HTR-8/SVneo (cell line): ENCODE measurements at regions not wholly inside any gene's neighbourhood (a gene's known extent, or its start where the extent isn't known, plus 50 kb on each side); places are given as distances from the start of the nearest gene placed in this dataset.

ENCODE experiments used
- DNase-seq: peaks from one replicate; pipeline ENCODE4 v3.0.0; 2011; ENCODE audit warnings: low spot score, mixed read lengths; ENCODE audit not compliant: insufficient read length
- FAIRE-seq: peaks from 2 replicates; lab custom pipeline; 2011; peaks lifted over from hg19 to GRCh38; lab: Jason Lieb, UNC

DNA sequence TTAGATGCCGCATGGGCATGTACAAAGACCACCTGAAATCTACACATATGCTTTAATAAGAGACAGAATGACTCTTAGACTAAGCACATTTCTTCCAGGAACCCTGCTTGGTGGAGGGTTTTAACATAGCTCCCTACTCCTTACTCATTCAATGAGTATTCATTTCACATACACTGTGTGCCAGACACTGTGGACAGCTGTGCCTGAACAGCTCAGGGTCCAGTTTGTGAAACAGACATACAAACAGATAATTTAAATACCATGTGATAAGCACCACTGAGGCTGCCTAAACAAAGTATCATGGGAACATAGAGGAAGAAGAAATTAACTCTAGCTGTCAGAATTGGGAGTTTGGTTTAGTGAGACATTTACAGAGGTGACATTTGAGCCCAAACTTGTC is 65.2 kb upstream of the ITPRID1 start:
- no peak for FAIRE-seq
- no peak for DNase-seq

DNA sequence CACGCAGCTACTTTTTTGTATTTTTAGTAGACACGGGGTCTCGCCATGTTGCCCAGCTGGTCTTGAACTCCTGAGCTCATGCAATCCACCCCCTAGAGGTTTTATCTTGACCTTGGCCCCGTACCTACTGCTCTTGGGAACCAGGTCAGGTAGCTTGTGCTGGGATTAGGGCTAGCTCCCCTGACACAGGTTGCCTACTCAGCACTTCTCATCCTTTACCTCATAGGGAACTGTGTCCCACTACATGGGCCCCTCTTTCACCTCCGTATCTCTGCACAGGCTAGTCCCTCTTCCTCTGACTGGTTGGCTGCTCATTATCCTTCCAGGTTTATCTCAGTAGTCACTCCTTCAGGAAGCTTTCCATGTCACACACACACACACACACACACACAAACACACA is 58.0 kb upstream of the ITPRID1 start:
- DNase-seq: no peak
- no peak for FAIRE-seq

DNA sequence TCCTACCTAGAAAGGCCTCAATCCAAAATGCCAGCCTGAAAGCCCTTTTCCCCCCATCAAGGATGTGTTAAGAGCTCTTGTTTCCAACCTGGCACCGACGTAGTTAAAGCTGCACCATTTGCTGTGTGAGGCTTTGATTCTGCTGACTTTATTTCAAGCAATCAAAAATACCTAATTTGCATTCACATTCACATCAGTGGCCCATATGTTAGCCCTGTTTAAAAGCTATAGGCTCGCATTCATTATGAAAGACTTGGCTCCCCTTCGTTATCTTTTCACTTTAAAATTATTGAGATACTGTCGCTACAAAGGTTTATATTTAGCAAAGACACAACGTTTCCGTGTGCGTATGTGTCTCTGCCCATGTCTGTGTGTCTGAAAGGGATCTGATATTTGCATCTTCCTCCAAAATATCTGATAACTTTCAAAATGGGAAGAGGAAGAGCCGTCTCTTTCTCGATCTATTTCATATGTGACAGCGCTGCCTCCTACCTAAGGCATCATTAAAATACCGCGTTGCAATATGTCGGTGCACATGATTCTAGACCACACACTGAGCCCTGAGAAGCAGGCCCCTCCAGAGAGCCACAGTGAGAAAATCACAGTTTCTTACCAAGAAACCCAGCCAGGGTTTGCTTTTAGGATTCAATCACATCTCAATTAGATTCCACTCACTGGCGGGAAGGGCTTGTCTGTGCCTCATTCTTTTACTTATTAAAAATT is 57.1 kb upstream of the ITPRID1 start:
- FAIRE-seq: no peak

DNA sequence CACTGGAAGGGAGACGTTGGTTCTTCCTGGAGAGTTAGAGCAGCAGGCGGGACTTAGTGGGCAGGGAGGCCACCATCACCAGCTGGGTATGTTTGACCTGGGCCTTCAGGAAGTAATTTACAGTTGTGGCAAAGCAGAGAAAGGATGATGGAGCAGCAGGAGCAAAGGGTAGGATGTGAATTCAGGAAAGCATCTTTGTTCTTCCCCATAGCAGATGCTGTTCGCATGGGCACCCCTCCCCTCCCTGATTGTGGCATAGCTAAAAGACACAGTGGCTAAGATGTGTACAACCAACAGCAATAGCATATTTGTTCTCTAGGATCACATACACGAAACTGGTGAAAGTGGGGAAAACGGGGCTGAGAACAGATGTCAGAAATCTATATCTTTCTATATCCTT is 56.3 kb upstream of the ITPRID1 start:
- DNase-seq: no peak
- no peak for FAIRE-seq

More for the DNA sequence above, 57.1 kb upstream of the ITPRID1 start:
- DNase-seq: no peak

DNA sequence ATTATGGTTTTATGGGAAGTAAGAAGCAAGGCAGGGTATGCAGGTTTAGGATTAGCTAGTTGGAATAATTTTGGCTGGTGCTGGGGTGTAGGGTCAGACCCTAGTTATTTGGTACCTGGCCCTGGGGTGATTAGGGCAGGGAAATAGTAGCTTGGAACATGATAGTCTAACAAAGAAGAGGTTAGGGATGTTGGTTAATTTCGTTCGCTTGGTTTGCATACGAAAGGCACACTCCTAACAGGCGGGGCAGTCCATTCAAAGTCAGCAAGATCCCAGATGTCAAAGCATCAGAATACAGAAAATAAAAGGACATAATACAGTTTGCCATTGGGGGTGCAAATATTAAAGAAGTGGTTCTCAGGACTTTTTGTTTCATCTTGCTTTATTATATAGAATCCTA is 55.7 kb upstream of the ITPRID1 start:
- FAIRE-seq: no peak

DNA sequence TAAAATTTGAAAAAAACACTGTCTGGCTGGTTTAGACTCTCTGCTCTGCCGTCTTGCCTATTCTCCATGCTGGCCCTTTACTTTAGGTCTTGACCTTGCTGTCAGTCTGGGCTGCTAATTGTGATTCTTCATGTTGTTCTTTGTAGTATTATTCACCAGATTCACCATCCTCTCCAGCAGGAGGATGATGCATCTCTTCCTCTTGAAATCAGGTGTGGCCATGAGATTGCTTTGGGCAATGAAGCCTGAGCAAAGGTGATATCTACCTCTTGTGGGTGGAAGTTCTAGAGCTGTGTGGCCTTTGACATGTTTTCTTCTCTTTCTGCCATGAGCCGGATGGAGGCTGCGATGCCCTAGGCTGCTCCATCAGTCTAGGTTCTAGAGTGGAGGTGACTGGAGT is 51.3 kb upstream of the ITPRID1 start:
- no peak for FAIRE-seq

More for the DNA sequence above, 55.7 kb upstream of the ITPRID1 start:
- no peak for DNase-seq

More for the DNA sequence above, 51.3 kb upstream of the ITPRID1 start:
- DNase-seq: no peak
